HG03135 (cell line): ENCODE measurements at regions not wholly inside any gene's neighbourhood (a gene's known extent, or its start where the extent isn't known, plus 50 kb on each side); places are given as distances from the start of the nearest gene placed in this dataset.
A peak's percentile ranks its signal among the peaks of the same experiment; 100 is the strongest.

Experiments used
- ATAC-seq: cut with Tn5 transposase; IDR thresholded peaks from one replicate; pipeline ENCODE4 v1.9.1; 2021; ENCODE audit warnings: mild to moderate bottlenecking, moderate library complexity; ENCODE audit not compliant: unreplicated experiment

DNA sequence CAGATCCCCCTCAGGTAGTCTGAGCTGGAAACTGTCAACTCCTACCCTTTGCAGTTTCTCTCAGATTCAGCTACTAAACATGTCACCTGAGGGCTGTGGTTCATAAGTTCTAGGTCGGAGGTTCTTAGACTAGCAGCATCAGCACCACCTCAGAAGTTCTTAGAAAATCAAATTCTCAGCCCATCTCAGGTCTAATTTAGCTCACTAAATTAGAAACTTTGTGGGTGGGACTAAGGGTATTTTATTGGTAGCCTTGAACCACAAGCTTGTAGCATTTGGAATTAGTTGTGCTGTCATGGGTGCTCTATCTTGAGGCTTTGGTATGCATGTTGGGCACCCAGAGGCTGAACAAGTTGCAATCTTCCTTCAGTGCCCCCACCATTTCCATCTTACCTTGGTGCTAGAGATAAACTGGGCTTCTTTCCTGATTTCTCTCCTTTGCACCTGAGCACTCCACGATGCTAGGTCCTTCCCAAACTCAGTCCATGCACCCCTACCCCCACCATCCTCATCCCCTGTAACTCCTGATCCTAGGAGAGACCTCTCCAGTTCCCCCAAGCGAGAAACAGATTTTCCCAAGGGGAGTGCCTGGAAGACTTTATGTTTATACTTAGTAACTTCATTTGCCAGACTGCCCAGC lies 54.2 kb downstream of the S1PR1 start:
- no peak for ATAC-seq

DNA sequence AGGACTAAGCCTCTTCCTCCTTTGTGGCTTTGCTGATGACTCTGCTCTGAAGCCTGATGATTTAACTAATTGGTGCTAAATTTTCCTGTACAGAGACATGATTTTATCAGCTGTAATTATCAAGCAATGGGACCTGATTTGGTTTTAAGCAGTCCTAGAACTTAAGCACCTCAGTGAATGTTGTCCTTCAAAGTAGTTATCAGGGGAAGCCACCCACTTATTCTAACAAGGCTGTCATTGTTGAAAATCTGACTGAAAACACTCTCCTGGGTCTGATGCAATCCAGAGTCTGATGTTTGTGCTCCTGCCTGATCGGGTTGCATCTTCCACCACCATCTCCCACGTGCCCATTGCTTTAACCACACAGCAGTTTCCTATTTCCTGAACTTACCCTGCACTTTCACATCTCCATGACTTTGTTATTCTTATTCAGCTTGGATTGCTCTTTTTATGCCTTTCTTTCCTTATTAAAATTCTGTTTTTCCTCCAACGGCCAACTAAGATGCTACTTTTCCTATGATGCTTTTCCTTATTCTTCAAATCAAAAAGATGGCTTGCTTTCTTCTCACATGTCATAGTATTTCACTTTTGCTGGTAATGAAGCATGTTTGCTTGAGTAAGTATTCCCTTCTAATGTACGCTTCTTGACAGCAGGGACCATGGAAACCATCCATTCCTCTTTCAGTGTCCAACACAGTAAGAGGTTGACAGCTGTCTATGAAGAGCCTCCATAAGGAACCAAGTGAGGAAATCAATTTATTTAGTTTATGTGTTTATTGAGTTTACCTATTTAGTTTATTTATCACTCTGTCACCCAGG lies 55.0 kb downstream of the S1PR1 start:
- no peak for ATAC-seq

DNA sequence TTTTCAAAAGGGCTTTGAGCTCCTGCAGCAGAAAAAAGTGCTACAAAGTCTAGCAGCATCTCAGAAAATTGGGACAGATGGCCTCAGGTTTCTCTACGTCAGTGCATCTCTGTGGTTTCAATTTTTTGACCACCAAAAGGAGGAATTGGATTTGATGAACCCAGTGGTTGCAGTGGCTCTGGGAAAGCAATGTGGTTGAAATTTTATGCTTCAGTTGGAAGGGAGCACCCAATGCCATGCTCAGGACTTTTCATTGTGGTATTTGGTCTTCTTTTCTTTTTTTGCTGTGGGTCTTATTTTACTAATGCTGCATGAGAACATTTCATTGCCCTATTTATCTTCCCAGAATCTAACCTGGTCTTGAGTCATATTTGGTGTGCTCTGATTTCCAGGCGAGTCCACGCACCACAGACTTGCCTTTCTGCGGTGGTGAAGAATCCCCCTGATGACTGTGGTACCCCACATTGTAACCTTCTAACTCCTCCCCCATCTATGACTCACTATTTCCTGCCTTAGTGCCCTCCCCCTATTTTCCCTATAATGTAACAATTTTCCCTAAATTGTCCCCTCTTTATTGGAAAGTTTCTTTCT lies 56.7 kb downstream of the S1PR1 start:
- ATAC-seq = no peak

DNA sequence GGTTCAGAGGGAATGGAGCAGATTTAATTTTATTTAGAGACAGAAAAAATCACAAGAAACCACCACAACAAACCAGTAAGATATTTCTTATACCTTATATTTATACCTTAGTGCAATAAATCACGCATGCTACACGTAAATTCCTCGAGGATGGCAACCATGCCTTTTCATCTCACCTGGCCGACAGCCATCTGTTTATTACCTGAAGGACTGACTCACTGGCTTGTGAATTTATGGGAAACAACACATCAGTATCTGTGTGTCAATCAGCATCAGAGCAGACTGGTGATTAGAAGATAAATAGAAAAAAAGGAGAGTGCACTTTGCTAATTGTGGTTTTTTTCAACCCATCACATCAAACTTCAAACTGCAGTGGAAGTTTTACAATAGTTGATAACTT lies 58.4 kb downstream of the S1PR1 start:
- ATAC-seq = no peak

DNA sequence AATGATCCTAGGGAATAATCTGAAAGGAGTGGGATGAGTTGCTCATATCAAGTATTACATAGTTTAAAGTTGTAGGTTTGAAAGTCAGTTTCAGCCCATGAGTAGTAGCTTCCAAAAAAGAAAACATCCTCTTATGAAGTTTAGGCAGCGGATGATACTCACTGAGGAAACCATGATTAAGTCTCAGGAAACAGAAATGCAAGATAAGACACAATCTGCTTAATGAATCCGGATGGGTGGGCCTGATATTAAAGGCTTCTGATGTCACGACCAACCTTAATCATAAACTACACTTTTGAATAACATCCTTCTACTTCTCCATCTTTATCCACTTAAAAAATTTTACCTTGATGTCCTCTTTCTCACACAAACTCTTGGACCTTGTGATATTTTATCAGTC lies 61.8 kb downstream of the S1PR1 start:
- ATAC-seq = no peak

DNA sequence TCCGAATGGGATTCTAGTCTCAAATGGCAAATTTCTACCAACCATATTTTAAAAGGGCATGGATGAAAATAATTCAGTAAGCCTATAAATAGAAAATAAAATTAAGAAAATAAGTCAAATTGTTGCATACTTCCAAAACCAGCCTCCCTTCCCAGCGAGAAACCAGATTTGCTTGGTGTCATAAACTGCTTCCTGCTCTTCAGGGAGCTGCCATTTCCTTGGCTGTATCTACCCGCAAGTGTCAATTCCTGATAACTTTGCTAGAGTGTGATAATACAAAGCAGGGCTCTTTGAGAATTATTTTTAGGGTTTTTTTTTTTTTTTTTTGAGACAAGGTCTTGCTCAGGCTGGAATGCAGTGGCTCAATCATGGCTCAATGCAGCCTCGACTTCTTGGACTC lies 62.3 kb downstream of the S1PR1 start:
- ATAC-seq = no peak

DNA sequence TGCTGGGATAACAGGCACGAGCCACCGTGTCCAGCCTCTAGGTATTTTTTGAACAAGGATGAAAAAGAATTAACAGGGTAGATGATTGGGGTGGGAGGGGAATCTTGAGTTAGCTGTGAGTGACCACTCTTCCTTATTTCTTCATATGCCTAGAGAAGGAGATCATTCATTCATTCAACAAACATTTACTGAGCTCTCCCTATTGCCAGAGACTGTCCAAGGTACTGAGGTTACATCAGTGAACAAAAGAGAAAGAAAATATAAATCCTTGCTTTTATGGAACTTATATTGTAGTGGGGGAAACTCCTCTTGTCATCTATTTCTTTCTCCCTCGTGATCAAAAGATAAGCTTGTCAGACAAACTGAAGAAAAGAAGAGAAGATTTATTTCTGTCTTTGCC lies 62.9 kb downstream of the S1PR1 start:
- no peak for ATAC-seq

DNA sequence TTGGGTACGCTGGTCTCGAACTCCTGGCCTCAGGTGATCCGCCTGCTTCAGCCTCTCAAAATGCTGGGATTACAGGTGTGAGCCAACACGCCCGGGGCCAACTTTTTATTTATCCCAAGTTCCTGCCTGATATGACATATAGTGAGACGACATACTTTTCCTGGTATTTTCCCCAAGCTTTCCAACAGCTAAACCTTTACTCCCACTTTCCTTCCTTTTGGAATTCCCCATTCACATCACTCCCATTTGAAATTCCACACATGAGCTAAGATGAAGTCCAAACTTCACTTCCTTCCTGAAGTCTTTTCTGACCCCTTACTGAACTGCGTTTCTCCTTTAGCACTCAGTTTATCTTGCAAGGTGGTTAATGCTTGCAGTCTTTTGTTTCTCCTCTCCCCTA lies 64.1 kb downstream of the S1PR1 start:
- ATAC-seq = no peak

DNA sequence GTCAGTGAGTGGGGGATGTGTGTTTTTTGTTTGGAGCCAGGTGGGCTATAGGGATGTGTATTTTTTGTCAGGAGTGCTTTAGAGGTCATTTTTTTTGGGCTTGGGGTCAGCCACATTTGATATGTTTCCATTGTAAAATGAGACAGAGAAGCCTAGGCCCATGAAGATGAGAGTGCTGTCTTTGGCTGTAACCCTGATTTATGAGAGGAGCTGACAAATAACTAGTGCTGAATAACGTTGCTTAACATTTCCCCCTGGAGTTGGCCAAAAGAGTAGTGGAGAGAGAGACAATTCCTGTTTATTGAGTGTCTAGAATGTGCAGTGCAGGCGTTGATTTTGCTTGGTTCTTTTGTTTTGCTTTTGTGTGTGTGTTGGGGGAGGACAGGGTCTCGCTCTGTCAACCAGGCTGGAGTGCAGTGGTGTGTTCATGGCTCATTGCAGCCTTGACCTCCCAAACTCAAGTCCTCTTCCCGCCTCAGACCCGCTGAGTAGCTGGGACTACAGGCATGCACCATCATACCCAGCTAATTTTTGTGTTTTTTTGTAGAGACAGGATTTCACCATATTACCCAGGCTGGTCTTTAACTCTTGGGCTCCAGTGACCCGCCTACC lies 64.7 kb downstream of the S1PR1 start:
- no peak for ATAC-seq

DNA sequence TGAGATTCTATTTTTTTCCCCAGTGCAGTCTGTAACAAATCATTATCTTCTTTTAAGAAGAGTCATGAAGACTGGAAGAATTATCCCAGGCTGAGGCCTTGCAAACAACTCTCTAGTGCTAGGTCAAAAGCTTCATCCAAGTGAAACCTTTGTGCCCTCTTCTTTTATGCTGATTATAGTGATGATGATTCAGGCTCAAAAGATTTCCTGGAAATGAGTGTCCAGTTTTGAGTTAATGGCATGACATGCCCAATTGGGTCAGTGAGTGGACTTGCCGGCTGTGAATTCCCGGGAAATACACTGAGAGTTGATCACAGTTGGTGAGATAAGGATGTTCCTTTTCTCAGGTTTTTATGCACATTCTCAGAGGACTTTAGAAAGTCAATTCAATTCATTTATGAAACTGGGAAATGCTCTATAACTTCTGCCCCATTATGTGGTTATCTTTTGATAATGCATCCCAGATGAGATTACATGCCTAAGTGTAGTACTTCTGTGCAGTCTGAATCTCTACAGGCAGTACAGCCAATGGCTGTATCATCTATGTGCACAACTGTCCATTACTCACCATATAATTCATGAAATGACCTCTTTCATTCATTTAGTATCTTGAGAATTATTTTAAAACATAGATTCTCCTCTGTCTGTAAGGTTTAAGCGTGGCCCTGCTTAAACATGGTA lies 66.2 kb downstream of the S1PR1 start:
- ATAC-seq = no peak

DNA sequence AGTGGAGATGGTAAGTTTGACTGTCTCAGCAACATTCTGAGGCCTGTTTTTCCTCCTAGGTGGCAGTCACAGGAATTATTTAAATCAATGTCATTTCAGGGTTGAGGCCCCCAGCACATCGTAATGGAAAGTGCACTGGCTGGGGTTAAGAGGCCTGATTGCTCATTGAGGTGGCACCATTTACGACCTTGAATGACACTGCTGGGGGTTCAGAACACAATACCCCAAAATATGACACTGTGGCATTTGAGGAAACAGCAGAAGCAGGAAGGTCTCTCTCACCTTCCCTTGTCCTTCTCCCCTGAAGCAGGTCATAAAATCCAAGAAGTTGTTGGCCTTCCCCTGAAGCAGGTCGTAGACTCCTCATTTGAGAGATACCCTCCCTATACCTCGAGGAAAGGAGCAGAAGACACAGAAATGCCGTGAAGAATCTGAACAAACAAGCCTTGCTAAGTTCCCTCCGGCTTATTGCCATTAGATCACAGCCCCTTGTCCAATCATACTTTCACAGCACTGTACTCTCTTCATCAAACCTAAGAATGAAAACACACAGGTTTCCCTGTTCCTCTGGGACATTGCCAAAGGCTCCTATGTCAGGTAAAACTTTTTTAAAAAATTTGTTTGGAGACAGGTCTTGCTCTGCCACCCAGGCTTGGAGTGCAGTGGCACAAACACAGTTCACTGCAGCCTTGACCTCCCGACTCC lies 71.3 kb downstream of the S1PR1 start:
- ATAC-seq = no peak

DNA sequence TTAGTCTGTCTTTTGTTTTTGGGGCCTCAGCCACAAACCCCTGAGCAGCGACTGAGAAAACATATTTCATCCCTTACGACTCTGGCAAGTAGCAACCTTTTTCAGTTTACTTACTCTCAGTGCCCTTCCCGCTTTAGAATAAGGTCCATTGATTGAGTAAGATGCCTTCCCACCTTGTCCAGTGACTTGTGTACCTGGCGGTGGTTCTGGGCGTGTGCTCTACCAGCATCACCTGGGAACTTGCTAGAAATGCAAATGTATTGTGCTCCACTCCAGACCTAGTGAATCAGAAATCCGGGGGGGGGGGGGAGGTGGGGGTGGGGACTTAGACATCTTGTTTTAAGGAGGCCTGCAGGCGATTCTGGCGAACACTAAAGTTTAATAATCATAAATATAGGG lies 72.1 kb downstream of the S1PR1 start:
- no peak for ATAC-seq

DNA sequence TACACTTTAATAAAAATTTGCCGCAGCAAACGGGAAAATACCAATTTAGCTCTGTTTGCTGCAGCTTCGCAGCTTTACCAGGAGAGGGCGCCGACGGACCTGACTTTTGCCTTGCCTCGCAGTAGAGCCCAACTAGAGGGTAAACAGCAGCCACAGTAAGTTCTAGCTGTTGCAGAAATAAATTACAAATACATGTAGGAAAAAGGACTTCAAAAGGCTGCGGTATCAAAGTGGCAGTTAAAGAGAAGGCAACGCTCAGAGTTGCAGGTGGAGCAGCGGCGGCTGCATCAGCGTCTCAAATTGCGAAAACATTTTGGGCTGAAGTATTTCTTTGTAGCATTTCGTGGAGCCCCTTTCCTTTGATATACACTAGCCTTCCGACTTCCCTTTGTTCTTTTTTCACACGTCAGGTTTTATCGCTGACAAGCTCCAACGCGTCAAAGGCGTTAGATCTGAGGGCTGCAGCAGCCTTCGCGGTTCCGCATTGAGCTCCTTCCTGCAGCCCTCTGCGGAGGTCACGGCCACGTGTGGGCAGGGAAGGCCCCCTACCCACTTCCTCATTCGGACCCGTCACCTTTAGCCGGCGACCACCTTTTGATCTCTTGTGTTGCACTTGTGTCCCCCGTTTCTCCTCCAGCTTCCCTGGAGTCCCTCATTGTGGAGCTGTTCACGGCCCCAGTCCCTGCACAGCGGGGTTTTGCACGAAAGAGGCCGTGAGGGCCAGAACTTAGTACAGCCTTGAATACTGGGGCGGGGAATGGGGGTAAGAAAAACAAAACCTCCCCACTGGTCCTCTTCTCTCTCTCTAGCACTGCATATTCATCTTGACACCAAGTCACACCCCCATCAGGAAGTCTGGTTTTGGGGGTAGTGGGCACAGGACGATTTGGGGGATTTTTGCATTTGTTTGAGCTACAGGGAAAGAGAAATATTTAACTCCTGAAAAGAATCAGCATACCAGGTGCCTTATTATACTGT lies 72.8 kb downstream of the S1PR1 start:
- peak; percentile 45 for ATAC-seq

DNA sequence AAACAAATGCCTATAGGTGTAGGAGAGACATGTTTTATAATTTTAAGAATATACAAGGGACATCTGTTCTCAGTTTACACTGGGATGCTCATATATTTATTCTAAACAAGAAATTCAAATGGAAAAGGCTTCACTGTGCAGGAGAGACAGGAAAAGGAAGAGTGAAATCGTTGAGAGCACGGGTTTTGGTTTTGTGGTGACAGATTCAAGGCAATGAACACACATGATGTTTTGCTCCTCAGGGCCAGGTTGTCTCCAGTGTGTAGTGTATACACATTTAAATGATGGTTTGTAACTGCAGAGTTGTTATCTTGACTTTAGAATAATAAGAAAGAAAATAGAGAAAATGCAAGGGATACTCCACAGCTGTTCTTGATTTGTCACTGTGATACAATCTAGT lies 73.7 kb downstream of the S1PR1 start:
- no peak for ATAC-seq

DNA sequence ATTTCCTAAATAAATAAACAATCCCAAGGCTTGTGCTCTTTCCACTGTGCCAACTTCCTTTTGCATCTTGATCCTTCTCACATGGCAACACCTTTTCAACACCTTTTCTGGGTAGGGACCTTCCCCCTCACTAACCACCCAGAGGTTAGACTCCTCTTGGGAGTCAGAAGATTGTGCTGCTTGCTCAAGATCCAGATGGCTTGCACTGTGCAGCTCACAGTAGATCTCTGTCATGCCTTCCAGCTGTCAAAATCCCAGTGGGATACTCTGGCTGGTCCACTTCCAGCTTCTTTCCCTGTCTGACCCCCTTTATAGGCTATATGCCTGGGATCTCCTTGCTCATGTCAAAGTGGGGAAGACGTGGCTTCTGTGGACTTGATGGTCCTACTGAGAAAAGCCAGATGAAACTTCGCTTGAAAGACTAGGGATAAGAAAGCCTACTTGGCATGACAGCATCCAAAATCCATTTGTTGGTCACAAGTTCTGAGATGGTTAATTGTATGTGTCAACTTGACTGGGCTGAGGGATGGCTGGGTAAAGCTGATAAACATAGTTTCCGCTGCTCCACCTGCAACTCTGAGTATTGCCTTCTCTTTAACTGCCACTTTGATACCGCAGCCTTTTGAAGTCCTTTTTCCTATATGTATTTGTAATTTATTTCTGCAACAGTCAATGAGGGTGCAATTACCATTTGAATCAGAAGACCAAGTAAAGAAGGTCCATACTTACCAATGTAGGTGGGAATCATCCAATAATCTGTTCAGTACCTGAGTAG lies 74.5 kb downstream of the S1PR1 start:
- ATAC-seq = no peak

DNA sequence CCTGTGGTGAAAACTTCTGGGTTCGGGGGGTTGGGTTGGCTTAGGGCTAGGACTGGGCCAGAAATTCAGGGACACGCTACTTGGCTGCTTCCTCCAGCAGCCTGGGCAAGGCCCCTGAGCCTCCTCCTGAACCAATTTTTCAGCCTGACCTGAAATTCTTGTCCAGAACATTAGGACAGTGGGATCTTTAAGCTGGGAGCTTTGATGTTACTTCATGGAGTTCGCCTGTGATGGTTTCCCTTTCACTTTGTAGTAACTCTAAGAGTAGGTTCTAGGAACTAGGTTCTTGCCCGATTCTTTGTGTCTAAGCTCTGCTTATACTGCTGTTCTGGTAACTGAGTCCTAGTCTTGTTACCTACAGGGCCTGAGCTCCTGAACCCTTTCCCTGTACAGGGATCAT lies 75.3 kb downstream of the S1PR1 start:
- ATAC-seq = no peak

DNA sequence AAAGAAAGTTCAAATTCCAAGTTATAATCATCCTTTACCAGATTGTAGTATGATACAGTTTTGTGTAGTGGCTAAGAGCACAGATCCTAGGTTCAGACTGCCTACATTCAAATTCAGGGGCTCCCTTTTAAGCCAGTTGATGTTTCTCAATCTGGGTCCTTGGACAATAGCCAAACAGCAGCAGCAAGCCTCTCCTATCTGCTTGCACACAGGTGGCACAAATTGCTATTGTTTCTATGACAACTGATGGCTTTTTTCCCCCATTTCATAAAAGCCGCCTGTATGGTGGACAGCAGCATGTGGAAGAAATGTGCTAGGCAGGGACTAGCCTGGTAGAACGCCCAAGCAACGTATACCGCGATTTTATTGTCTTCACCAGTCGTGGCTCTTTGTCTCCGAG lies 76.5 kb downstream of the S1PR1 start:
- no peak for ATAC-seq

DNA sequence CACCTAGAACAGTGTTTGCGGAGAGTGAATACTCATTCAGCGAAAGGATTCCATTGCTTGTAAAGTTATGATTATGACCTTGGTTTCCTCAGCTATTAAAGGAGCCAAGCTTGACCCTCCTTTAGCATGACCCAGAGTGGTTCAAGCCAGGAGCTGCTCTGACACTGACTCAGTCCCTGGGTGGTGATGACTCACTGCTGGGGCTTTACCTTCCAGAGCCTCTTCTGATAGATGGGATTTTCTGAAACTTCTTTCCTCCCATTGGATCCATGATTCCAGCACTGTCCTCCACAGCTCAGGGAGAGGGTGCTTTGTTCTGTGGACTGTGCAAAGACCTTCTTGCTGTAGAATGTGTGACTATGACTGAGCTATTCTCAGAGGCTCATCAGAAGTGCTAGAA lies 77.4 kb downstream of the S1PR1 start:
- no peak for ATAC-seq

DNA sequence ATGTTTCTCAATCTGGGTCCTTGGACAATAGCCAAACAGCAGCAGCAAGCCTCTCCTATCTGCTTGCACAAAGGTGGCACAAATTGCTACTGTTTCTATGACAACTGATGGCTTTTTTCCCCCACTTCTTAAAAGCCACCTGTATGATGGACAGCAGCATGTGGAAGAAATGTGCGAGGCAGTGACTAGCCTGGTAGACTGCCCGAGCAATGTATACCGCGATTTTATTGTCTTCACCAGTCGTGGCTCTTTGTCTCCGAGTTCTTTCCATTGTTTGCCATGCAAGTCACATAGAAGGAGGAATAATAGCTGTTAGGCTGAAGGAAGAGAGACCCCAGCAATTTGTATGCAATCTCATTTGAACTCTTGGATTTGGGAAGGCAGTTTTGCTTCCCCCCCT lies 79.4 kb downstream of the S1PR1 start:
- ATAC-seq = no peak
